ENCODE measurements at regions not wholly inside any gene's neighbourhood (a gene's known extent, or its start where the extent isn't known, plus 50 kb on each side); places are given as distances from the start of the nearest gene placed in this dataset.

DNA sequence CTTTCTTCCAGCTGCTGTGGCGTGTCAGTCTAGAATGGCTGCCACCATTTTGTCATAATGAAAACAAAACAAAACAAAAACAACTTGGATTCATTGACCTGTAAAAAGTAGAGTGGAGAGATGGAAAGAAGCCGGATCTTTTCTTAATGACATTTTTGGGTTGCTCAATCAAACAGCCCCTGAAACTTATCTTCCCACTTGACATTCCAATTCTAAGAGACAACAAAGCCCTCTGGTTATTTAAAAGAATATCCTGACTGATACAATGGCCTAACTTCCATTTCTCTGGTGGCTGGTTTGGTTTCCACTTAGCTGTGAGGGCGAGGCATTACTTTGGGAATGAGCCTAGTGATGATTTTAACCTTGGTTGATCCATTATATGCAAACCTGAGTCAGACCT, 123.7 kb downstream of the AQP4 start:
- DNase-seq (ENCODE audit: low read depth) = no peak

GRCh38 chr18:26741048-26741447, 124.5 kb downstream of the AQP4 start:
- no peak for DNase-seq (ENCODE audit: low read depth)

DNA sequence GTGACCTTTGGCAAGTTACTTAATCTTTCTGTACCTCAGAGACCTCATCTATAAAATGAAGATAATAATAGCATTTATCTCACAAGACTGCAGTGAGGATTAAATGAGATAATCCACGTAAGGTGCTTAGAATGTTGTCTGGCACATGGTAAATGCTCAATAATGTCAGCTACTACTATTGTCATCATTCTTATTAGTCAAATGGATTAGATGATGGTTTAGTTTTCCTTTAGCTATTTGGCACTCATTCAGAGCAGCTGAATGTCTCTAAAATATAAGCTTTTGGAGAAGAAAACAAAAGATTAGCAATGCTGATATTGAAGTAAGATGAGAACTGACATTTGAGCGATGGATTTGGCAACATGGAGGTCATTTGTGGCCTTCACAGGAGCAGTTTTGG, 125.1 kb downstream of the AQP4 start:
- no peak for DNase-seq (ENCODE audit: low read depth)

DNA sequence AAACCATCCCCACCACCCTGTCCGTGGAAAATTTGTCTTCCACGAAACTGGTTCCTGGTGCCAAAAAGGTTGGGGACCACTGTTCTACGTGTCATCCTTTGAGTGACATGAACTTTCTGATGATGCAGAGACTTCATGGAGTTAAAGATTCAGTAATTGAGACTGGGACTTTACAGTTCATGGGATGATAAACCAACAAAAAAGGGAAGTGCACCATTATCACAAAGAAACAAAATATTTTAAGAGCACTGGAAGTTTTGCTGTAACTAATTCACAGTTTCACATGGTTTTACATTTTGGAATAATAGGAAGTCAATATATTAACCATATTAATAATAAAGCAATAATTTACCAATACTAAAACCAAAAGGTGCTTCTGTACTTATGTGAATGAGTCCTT, 126.8 kb downstream of the AQP4 start:
- DNase-seq (ENCODE audit: low read depth) = no peak

DNA sequence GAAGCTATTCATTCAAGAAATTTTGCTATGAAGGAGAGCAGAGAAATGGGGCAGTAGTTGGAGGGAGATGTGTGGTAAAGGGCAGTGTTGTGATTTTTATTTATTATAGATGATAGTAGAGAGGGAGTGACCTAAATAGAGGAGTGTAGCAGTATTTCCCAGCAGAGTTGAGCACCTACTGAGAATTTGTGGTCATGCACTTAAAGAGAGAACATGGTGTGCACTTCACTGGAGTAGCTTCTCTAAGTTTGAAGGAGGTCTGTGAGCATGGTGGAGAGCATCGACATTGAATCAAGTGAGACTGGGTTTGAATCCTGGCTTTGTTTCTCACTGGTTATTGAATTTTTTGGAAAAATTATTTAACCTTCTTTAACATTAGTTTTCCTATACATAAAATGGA, 129.2 kb downstream of the AQP4 start:
- DNase-seq (ENCODE audit: low read depth) = no peak

DNA sequence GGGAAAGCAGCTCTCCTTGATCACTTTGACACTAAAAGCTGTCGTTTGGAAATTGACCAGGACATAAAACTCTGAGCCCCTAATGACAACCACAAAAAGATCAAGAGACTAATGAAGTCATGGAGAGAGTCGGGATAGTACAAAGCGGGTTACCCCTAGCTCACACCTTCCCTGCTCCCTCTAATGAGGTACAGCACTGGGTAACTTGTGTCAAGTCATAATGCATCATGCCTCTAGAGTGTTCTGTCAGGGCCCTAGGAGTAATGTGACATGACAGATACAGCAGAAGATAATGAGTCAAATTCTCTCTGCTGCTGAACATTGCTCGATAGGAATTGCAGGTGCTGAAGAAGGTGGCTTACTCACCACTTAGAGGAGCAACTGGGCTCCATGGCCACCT, 130.7 kb downstream of the AQP4 start:
- no peak for DNase-seq (ENCODE audit: low read depth)

DNA sequence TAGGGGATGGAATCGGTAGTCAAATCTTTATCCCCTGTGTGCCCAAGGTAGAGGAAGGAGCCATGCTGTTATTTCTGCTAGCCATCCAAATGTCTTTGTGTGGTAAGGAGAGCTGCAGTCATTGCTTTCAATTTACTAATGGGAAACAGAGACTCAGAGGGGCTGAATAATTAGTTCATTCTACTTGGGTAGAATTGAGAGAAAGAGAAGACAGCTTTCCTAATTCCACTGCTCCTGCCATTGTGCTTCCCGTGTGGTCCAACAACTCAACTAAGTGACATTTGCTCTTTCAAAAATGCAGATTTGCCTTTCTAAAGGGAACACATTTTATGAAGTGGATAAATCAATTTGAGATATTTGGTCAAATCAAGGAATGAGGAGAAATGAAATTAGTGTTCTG, 136.1 kb downstream of the AQP4 start:
- no peak for DNase-seq (ENCODE audit: low read depth)

GRCh38 chr18:26729008-26729407, 136.5 kb downstream of the AQP4 start:
- no peak for DNase-seq (ENCODE audit: low read depth)

- DNase-seq (ENCODE audit: low read depth) = no peak
Observed at GRCh38 chr18:26723981-26724380, 141.5 kb downstream of the AQP4 start.

DNA sequence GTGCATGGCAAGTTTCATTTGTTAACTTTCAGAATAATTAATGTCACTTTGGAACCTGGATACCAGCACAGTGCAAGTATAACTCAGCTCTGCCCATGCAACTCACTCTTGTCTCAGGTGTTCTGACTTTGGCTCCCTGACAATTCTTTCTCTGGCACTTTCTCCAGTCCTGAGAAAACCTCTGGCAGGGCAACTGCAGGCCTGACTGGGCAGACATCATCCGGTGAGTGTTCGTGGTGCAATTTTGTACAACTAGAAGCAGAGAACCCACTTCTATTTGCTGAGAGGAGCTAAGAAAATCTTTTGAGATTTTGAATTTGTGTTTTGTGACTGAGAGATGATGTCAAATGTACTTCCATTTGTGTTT, 143.0 kb downstream of the AQP4 start:
- no peak for DNase-seq (ENCODE audit: low read depth)

- no peak for DNase-seq (ENCODE audit: low read depth)
Observed at GRCh38 chr18:26721854-26722564, 143.5 kb downstream of the AQP4 start.

DNA sequence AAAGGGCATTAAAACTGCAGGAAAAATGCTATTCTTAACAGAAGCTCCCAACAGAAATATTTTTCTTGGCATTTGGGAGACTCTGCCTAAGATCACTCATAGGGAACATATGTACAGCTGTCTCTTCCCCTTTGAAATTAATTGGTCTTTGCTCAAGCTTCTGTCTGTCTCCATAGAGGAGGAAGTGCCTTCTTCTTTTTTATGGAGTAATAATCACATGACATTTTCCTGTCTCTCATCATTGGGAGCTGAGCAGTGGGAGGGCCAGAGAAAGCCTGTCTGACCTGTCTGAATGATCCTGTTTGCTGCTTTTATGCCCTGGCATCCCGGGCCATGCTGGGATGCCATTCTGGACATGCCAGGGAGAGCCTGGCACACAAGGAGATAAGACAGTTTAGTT, 145.6 kb downstream of the AQP4 start:
- no peak for DNase-seq (ENCODE audit: low read depth)

GRCh38 chr18:26717123-26717719, 148.3 kb downstream of the AQP4 start:
- no peak for DNase-seq (ENCODE audit: low read depth)

DNA sequence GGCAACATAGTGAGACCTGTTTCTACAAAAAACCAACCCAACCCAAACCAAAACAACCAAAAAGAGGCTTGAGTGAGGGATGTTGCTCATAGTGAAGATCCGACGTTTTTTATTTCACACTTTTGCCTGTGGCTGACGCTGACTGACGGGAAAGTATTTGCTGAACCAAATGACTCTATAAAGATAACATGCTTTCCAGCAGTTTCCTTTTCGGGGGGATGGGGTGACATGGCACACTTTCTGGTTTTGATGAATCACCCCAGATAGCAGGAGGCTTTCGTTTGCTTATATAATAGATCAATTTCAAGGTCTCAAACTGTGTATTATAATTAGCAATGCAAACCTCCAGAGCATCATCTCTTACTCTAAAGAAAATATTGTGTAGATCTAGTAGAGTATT, 150.8 kb downstream of the AQP4 start:
- DNase-seq (ENCODE audit: low read depth) = no peak

DNA sequence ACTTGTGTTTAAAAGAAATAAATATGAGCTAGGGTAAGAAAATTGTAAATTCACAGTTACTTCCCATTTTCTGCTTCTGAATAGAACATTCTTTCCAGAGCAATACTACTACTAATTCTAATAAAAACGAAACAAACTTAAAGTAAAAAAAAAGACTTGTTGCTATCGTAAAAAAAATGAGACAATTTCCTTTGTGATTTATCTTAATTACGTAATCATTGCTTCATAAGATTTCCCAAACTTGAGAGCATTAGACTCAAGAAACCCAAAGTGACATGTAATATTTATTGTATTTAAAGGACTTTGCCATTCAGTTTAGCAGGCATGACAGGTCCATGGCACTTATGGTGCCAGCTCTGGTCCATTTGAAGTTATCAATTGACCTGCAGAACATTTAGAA, 153.8 kb downstream of the AQP4 start:
- DNase-seq (ENCODE audit: low read depth) = no peak

DNA sequence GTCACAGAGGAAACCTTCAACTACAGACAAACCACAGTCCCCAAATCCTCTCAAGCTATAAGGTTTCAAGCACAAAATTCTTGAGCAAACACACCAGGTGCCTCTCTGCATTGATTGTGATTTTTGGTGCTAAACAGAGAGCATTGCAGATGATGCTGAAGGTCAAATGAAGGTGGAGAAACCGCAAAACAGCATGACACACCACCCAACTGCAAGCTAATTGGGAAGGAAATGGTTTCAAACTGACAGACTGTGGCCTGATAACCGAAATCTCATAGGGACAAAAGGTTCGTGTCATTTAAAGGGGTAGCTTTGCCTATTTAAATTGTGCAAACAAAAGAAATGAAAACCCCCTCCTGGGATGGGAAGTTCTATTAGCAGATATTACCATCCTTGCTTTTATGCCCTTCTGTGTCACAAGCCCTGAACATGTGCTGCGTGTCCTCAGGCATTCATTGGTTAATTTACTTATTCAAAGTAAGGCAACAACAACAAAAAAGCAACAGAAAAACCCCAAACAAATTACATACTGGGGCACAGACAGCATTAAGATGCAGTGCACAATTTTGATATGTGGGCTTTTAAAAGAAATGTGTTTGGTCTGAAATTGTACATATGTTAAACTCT, 154.9 kb downstream of the AQP4 start:
- DNase-seq (ENCODE audit: low read depth) = no peak

- no peak for DNase-seq (ENCODE audit: low read depth)
Observed at GRCh38 chr18:26709897-26710296, 155.6 kb downstream of the AQP4 start.

- DNase-seq (ENCODE audit: low read depth) = no peak
Observed at GRCh38 chr18:26708806-26709716, 156.4 kb downstream of the AQP4 start.

- DNase-seq (ENCODE audit: low read depth) = no peak
Observed at GRCh38 chr18:26706911-26707351, 158.6 kb downstream of the AQP4 start.

GRCh38 chr18:26705757-26706156, 157.4 kb upstream of the KCTD1 start:
- DNase-seq (ENCODE audit: low read depth) = no peak

DNA sequence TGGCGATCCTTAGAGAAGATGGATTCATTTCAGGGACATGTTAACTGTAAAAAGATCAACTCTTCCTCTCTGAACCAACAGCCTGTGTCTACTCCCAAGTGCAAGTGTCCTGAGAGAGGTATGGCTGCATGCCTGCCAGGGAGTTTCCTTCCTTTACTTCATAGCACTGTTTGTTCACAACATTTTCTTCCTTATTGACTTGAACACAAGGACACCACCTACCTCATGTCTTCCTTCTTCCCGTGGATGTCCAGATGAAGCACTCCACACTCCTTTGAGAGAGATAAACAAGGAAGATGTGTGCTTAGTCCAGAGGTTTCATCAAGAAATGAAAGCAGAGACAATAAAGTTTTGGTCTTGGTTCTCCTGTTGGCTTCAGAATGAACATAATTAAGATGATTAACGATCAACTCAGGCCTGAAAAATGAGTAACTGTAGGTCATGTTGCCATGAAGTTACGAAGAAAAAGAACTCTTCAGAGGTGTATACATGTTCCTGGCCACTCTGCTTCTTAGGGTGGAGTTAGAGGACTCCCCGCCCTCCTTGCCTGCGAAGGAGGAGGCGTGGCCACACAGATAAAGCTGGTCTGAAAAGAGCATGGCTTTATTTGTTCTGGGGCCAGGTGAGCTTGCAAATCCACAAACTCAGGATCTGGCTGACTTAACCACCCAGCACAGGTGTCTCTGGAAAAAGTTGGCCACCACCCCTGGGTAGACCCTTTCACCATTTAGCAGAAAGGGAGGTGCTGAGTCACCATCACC, 155.0 kb upstream of the KCTD1 start:
- no peak for DNase-seq (ENCODE audit: low read depth)

GRCh38 chr18:26702086-26702485, 153.7 kb upstream of the KCTD1 start:
- no peak for DNase-seq (ENCODE audit: low read depth)

Measured in GM04503 (cell line).